ENCODE measurements at regions not wholly inside any gene's neighbourhood (a gene's known extent, or its start where the extent isn't known, plus 50 kb on each side); places are given as distances from the start of the nearest gene placed in this dataset.

DNA sequence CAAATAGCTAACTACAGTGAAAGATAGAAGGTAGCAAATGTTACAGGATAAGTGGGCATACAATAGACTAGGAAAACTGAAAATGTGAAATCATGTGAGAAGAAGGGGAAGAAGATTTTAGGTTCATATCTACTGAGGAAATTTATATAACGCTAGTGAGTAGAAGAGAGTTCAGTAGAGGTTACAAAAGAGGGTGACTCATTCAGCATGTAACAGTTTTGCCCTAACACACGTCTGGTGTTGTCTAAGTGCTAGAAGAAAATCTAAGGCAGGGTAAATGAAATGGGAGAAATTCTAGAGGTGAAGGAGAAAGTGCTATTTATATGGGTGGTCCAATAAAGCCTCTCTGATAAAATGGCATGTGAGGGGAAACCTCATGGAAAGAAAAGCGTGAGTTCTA, 731.4 kb upstream of the POT1 start:
- TF ChIP-seq, protein P1, sequence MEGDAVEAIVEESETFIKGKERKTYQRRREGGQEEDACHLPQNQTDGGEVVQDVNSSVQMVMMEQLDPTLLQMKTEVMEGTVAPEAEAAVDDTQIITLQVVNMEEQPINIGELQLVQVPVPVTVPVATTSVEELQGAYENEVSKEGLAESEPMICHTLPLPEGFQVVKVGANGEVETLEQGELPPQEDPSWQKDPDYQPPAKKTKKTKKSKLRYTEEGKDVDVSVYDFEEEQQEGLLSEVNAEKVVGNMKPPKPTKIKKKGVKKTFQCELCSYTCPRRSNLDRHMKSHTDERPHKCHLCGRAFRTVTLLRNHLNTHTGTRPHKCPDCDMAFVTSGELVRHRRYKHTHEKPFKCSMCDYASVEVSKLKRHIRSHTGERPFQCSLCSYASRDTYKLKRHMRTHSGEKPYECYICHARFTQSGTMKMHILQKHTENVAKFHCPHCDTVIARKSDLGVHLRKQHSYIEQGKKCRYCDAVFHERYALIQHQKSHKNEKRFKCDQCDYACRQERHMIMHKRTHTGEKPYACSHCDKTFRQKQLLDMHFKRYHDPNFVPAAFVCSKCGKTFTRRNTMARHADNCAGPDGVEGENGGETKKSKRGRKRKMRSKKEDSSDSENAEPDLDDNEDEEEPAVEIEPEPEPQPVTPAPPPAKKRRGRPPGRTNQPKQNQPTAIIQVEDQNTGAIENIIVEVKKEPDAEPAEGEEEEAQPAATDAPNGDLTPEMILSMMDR (IDR thresholded peaks at IDR 0.05) = no peak
- TF ChIP-seq ZFX (IDR thresholded peaks at IDR 0.05; ENCODE audit: borderline replicate concordance) = no peak
- peak overlapping the region; percentile 88 for H3K27ac ChIP-seq

DNA sequence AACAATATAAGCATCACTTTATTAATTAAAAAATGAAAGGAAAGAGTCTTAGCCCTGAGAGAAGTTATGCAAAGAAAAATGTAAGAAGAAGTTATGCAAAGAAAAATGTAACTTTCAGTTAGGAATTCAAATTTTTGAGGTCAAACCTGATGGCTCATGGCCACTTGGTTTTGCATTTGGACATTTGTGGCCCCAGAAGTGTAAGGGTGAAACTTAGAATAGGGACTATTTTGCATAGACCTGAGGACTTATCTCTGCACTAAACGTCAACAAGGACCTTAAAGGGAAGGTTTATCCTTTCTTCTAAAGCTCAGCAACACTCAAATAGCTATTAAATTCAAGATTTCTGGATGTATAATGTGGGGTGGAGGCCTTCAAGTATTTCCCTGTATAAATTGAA, 724.5 kb upstream of the POT1 start:
- TF ChIP-seq, protein P1 (IDR thresholded peaks at IDR 0.05) = no peak
- TF ChIP-seq ZFX (IDR thresholded peaks at IDR 0.05; ENCODE audit: borderline replicate concordance) = no peak
- H3K27ac ChIP-seq = no peak overlapping the region; the same call in 1 of the 2 replicates

DNA sequence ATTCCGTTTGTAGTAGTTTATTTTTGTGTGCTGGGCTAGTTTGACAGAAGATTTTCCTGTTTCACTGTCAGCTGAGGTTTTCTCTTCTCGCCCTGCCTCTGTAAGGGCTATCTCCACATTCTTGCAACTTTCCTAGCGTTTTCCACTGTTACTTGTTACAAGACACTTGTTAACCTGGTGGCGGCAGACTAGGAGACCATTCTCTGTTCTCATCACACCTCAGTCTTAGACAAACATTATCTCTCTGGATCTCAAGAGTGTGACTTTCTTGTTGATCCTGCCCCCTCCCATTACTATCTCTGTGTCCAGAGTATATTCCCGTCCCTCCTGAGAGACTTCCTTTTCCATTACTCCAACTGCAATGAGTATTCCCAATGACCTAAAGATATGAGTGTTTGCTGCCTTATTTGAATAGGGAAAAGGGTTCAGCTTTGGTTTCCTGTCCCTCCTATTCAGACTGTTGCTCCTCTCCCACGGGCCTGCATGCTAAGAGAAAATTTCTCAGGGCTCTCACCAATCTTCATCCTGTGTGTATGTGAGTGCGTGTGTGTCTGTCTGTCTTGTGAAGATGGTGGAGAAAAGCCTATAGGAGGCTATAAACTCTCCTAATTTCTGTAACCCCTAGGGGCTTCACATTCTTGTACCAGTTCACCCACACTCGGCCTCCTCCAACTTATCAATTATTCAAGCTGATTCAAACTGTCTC, 722.4 kb upstream of the POT1 start:
- H3K27ac ChIP-seq = peak overlapping the region; percentile 98
- TF ChIP-seq, protein P1 (IDR thresholded peaks at IDR 0.05) = no peak
- no peak for TF ChIP-seq ZFX (IDR thresholded peaks at IDR 0.05; ENCODE audit: borderline replicate concordance)

DNA sequence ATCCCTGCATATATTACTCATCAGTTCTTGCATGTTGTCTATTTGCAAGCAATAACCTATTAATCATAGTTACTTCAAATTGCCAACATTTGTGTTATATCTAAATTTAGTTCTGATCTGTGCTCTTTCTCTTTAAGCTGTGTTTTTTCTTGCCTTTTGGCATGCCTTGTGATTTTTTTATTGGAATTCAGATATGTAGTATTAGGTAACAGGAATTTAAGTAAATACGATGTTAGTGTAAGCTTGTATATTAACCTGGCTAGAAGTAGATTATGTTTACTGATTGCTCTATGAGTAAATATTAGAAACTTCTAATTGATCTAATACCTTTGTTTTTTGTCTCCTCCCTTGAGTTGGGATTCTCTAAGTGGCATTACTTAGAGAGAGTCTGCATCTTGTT, 718.9 kb upstream of the POT1 start:
- TF ChIP-seq, protein P1 (IDR thresholded peaks at IDR 0.05) = no peak
- TF ChIP-seq ZFX (IDR thresholded peaks at IDR 0.05; ENCODE audit: borderline replicate concordance) = no peak
- peak overlapping the region; percentile 98 for H3K27ac ChIP-seq

DNA sequence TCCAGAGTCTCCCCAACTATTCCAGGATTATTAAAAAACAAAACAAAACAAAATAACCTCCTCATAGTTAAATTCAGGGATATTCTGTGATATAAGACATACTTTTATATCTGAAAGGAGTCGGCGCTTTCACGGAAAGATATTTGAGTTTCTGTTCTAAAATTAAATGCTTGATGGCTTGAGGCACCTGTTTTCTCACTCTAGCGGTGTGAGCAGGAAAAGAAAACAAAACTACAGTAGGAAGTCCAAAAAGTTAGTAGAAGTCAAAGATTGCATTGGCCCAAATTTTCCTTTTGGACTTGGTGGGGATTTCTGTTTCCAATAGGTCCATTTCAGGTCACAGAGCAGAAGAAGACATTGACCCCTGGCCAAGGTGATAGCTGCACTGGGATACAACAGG, 716.1 kb upstream of the POT1 start:
- H3K27ac ChIP-seq = peak overlapping the region; percentile 98
- TF ChIP-seq ZFX (IDR thresholded peaks at IDR 0.05; ENCODE audit: borderline replicate concordance) = no peak
- TF ChIP-seq, protein P1 (IDR thresholded peaks at IDR 0.05) = no peak

DNA sequence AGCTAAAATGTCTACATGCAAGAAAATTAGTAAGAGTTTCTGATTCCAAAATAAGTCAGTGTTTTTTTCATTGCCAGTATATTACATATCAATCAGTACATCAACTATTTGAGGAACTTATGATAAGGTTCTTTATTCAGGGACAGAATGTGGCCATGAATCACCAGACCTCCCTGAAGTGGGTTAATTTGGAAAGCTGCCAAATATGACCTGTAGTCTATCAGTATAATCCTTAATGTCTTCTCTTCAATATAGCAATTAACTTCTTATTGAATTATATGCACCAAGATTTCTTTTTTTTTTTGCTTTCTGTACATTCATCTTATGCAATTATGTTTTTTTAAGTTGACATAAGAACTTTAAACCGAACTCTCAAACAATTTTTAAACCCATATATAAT, 714.5 kb upstream of the POT1 start:
- H3K27ac ChIP-seq = peak overlapping the region; percentile 98
- TF ChIP-seq, protein P1 (IDR thresholded peaks at IDR 0.05) = no peak
- no peak for TF ChIP-seq ZFX (IDR thresholded peaks at IDR 0.05; ENCODE audit: borderline replicate concordance)

DNA sequence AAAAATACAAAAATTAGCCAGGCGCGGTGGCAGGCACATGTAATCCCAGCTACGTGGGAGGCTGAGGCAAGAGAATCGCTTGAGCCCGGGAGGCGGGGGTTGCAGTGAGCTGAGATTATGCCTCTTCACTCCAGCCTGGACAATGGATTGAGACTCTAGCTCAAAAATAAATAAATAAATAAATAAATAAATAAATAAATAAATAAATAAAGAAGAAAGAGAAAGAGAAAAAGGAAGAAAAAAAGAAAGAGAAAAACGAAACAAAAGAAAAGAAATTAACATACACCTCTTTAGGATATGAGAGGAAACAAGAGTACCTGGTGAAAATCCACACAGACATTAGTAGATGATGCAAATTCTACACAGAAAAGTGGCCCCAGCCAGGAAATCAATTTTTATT, 713.7 kb upstream of the POT1 start:
- peak overlapping the region; percentile 98 for H3K27ac ChIP-seq
- no peak for TF ChIP-seq ZFX (IDR thresholded peaks at IDR 0.05; ENCODE audit: borderline replicate concordance)
- TF ChIP-seq, protein P1 (IDR thresholded peaks at IDR 0.05) = no peak
